Parathyroid adenoma (tissue), 2 donors: ENCODE measurements at regions not wholly inside any gene's neighbourhood (a gene's known extent, or its start where the extent isn't known, plus 50 kb on each side); places are given as distances from the start of the nearest gene placed in this dataset.

Experiments used
- H2AFZ ChIP-seq: fragments of 300-600 bp; sonication (generic); one replicate; pipeline ENCODE4 v1.7.0; 2017; ENCODE audit warnings: antibody characterized with exemption, mild to moderate bottlenecking
- H3K27ac ChIP-seq: fragments of 300-600 bp; sonication (generic); one replicate; pipeline ENCODE4 v1.7.0; 2017
- H3K27me3 ChIP-seq: fragments of 300-600 bp; sonication (generic); one replicate; pipeline ENCODE4 v1.7.0; 2017; ENCODE audit warnings: low read length; ENCODE audit not compliant: control insufficient read depth, insufficient read depth
- H3K36me3 ChIP-seq: fragments of 300-600 bp; sonication (generic); one replicate; pipeline ENCODE4 v1.7.0; 2017; ENCODE audit warnings: low read length; ENCODE audit not compliant: control insufficient read depth, insufficient read depth
- H3K4me1 ChIP-seq: fragments of 300-600 bp; sonication (generic); one replicate; pipeline ENCODE4 v1.7.0; 2017; ENCODE audit warnings: control low read depth
- H3K4me2 ChIP-seq: fragments of 300-600 bp; sonication (generic); one replicate; pipeline ENCODE4 v1.7.0; 2017; ENCODE audit warnings: low read length
- H3K4me3 ChIP-seq: fragments of 300-600 bp; sonication (generic); one replicate; pipeline ENCODE4 v1.7.0; 2017; ENCODE audit warnings: low read depth, low read length
- H3K79me2 ChIP-seq: fragments of 300-600 bp; sonication (generic); one replicate; pipeline ENCODE4 v1.7.0; 2017; ENCODE audit warnings: control low read depth
- H3K9ac ChIP-seq: fragments of 300-600 bp; sonication (generic); one replicate; pipeline ENCODE4 v1.7.0; 2017; ENCODE audit warnings: mild to moderate bottlenecking
- H3K9me3 ChIP-seq: fragments of 300-600 bp; sonication (generic); one replicate; pipeline ENCODE4 v1.7.0; 2017; ENCODE audit warnings: low read length; ENCODE audit not compliant: control insufficient read depth
- TF ChIP-seq, protein P1 (sequence below): fragments of 300-600 bp; sonication (generic); IDR thresholded peaks from one replicate; pipeline ENCODE4 v1.7.0; 2017; ENCODE audit warnings: antibody characterized with exemption, mild to moderate bottlenecking
- donor health status: primary hyperparathyroidism.

GRCh38 chr13:99903140-99903539, 68.4 kb downstream of the ZIC5 start:
- H3K27ac ChIP-seq, result no peak overlapping the region
- H3K36me3 ChIP-seq, result no peaks in the 10 kb centered on the region
- H3K4me1 ChIP-seq, result no peaks in the 10 kb centered on the region
- H2AFZ ChIP-seq, result no peak overlapping the region
- H3K9ac ChIP-seq, result no peak overlapping the region
- H3K9me3 ChIP-seq, result no peaks in the 10 kb centered on the region
- H3K4me2 ChIP-seq, result no peak overlapping the region
- H3K79me2 ChIP-seq, result no peaks in the 10 kb centered on the region
- no peaks in the 10 kb centered on the region for H3K27me3 ChIP-seq
- TF ChIP-seq, protein P1, sequence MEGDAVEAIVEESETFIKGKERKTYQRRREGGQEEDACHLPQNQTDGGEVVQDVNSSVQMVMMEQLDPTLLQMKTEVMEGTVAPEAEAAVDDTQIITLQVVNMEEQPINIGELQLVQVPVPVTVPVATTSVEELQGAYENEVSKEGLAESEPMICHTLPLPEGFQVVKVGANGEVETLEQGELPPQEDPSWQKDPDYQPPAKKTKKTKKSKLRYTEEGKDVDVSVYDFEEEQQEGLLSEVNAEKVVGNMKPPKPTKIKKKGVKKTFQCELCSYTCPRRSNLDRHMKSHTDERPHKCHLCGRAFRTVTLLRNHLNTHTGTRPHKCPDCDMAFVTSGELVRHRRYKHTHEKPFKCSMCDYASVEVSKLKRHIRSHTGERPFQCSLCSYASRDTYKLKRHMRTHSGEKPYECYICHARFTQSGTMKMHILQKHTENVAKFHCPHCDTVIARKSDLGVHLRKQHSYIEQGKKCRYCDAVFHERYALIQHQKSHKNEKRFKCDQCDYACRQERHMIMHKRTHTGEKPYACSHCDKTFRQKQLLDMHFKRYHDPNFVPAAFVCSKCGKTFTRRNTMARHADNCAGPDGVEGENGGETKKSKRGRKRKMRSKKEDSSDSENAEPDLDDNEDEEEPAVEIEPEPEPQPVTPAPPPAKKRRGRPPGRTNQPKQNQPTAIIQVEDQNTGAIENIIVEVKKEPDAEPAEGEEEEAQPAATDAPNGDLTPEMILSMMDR, result no peak
- no peak overlapping the region for H3K4me3 ChIP-seq

- Histone ChIP-seq H3K79me2 (no peaks in the 10 kb centered on the region), H3K4me1 (no peaks in the 10 kb centered on the region), H3K27ac (no peak overlapping the region), H3K9ac (no peak overlapping the region), H3K36me3 (no peaks in the 10 kb centered on the region), H3K4me2 (no peak overlapping the region), H3K4me3 (no peak overlapping the region), H3K9me3 (no peaks in the 10 kb centered on the region), H2AFZ (no peak overlapping the region), H3K27me3 (no peaks in the 10 kb centered on the region)
- TF ChIP-seq, protein P1, result no peak
Measured at GRCh38 chr13:99902657-99903056, 68.9 kb downstream of the ZIC5 start.

GRCh38 chr13:99900960-99901359, 70.6 kb downstream of the ZIC5 start:
- no peak overlapping the region for H3K9ac ChIP-seq
- no peaks in the 10 kb centered on the region for H3K79me2 ChIP-seq
- H3K9me3 ChIP-seq, result no peaks in the 10 kb centered on the region
- no peak overlapping the region for H3K4me2 ChIP-seq
- H3K36me3 ChIP-seq, result no peaks in the 10 kb centered on the region
- H2AFZ ChIP-seq, result no peak overlapping the region
- no peak overlapping the region for H3K4me3 ChIP-seq
- no peaks in the 10 kb centered on the region for H3K27me3 ChIP-seq
- TF ChIP-seq, protein P1, result no peak
- no peak overlapping the region for H3K27ac ChIP-seq
- no peaks in the 10 kb centered on the region for H3K4me1 ChIP-seq

DNA sequence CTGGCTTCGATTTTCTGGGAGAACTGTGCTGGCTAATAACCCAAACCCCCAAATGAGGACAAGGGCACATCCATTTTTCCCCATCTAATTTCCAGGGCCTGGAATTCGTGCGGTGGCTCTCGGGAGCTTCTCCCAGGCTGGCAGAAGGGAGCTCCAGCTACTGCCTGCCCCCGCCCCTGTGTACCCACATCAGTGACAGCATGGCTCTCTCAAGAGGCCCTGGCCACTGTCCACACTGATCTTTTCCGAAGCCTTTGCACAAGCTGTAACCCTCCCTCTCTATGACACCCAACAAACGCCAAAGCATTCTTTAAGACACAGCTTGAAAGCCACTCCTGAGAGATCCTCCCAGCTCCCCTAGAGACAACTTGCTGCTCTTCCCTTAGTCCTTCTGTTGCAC, 73.1 kb downstream of the ZIC5 start:
- TF ChIP-seq, protein P1, result no peak
- Histone ChIP-seq H3K9ac (no peak overlapping the region), H3K4me1 (no peaks in the 10 kb centered on the region), H3K36me3 (no peaks in the 10 kb centered on the region), H3K27me3 (no peaks in the 10 kb centered on the region), H3K4me3 (no peak overlapping the region), H3K79me2 (no peaks in the 10 kb centered on the region), H3K4me2 (no peak overlapping the region), H3K27ac (no peak overlapping the region), H3K9me3 (no peaks in the 10 kb centered on the region), H2AFZ (no peak overlapping the region)

GRCh38 chr13:99897076-99897440, 74.5 kb downstream of the ZIC5 start:
- TF ChIP-seq, protein P1, result no peak
- Histone ChIP-seq H3K79me2 (no peaks in the 10 kb centered on the region), H3K9me3 (no peaks in the 10 kb centered on the region), H3K9ac (no peak overlapping the region), H2AFZ (no peak overlapping the region), H3K27me3 (no peaks in the 10 kb centered on the region), H3K4me3 (no peak overlapping the region), H3K4me1 (no peaks in the 10 kb centered on the region), H3K4me2 (no peak overlapping the region), H3K27ac (no peak overlapping the region), H3K36me3 (no peaks in the 10 kb centered on the region)
